Daoy (cell line): ENCODE measurements at regions not wholly inside any gene's neighbourhood (a gene's known extent, or its start where the extent isn't known, plus 50 kb on each side); places are given as distances from the start of the nearest gene placed in this dataset.
A peak's percentile ranks its signal among the peaks of the same experiment; 100 is the strongest.

Source experiments
- DNase-seq: peaks from one replicate; pipeline ENCODE4 v3.0.0-alpha.2; 2015; ENCODE audit warnings: low read depth

- DNase-seq = no peak
Observed at GRCh38 chr12:19710811-19711793, 271.8 kb downstream of the AEBP2 start.

DNA sequence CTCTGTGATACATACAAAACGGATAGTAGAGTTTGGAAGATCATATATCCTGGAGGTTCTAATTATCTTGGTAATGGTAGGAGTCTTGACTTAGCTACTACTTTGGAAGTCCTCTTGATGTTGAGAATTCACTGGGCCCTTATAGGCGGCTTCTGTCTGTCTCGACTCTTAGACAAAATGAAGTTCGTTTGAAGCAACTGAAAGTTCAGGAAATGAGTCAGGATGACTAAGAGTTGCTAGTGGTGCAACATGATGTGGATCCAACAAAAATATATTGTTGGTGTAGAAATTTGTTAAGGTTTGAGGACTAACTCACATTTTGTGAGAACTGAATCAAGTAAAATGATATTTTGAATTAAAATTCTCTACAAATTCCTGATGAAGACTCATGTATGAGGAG is 272.7 kb downstream of the AEBP2 start:
- peak; percentile 45 for DNase-seq

GRCh38 chr12:19718401-19718800 is 279.1 kb downstream of the AEBP2 start:
- DNase-seq = no peak

DNA sequence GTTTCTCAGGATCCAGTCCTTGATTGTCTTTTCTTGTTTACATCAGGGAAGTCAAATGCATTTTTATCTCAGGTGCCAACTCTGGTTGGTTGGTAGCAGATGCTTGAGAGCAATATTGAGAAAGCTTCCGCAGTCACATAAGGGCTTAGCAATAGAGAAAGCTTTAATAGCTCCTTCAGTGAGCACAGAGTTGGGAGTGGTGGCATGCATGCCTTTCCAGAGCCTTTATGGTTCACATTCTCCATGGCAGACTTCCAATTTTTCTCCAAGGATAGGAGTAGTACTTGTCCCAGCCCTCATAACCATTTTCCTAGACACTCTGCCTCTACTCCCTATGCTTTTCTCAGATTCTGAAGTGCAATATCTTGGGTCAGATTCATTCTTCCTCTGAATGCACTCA is 280.4 kb downstream of the AEBP2 start:
- DNase-seq = no peak

- DNase-seq = no peak
Observed at GRCh38 chr12:19726122-19726521, 286.8 kb downstream of the AEBP2 start.

GRCh38 chr12:19726592-19726991 is 287.3 kb downstream of the AEBP2 start:
- DNase-seq = no peak

DNA sequence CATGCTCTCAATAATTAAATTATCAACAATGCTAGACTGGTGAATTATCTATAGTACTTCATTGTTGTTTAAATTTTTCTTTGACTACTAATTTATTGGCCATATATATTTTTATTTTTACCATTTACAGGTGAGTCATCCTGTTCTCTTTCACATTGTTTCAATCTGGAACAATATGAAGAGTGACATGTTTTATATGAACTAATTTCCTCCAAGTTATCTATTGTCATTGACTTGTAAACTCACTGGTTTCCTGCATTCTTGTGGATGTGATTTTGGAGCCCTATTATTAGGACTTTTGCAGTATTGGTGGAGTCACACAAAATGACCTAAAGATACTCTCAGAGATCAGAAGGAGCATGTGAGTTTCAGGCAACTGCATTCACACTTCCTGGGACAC is 297.7 kb downstream of the AEBP2 start:
- no peak for DNase-seq

DNA sequence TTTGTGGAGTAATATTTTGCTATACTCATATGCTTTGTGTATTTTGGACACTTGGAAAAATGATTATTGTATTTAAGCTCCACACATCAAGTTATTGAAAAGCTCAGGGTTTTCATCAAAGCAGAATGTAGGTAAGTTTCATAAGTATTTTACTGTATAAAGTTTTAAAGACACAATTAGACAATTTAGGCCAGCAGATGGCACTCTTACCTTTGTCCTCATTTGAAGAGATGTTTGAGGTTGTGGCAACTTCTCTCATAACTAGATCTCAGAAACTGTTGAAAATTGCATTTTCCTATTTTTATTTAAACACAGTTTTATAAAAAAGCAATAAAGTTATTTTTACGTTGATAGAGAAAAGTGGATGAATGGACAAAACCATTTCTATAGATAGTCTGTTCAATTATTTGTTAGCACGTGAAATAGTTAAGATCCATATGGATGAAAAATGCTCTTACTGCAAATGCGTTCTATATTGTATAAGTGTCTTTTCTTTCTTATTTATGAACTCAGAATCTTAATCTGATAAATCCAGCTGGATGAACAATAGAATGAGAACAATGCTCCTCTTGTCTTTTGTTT is 300.0 kb downstream of the AEBP2 start:
- DNase-seq = peak; percentile 41

GRCh38 chr12:19740472-19741131 is 301.3 kb downstream of the AEBP2 start:
- no peak for DNase-seq

GRCh38 chr12:19741132-19741489 is 301.8 kb downstream of the AEBP2 start:
- DNase-seq = no peak

- peak; percentile 6 for DNase-seq
Observed at GRCh38 chr12:19744705-19745218, 305.5 kb downstream of the AEBP2 start.

DNA sequence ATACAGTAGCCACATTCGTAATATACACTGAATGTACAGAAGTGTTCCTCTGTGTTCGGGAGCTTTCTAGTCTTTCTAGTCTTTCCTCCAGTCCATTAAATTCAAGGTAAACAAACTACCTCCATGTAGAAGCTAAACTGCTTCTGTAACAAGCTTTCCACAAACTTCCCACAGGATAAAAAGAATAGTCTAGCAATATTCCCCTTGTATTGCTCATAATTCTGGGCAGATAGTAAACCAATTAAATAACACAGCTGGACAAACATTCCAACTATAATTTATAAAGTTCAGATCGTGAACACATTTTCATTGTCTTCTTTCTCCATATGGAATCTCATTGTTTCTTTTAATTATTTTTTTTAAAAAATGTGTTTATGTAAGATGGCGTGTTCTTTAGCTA is 307.2 kb downstream of the AEBP2 start:
- DNase-seq = no peak

GRCh38 chr12:19749906-19750574 is 310.7 kb downstream of the AEBP2 start:
- no peak for DNase-seq

- no peak for DNase-seq
Observed at GRCh38 chr12:19751078-19751477, 311.8 kb downstream of the AEBP2 start.

GRCh38 chr12:19752712-19753111 is 313.4 kb downstream of the AEBP2 start:
- DNase-seq = no peak

- no peak for DNase-seq
Observed at GRCh38 chr12:19755136-19755535, 315.8 kb downstream of the AEBP2 start.

DNA sequence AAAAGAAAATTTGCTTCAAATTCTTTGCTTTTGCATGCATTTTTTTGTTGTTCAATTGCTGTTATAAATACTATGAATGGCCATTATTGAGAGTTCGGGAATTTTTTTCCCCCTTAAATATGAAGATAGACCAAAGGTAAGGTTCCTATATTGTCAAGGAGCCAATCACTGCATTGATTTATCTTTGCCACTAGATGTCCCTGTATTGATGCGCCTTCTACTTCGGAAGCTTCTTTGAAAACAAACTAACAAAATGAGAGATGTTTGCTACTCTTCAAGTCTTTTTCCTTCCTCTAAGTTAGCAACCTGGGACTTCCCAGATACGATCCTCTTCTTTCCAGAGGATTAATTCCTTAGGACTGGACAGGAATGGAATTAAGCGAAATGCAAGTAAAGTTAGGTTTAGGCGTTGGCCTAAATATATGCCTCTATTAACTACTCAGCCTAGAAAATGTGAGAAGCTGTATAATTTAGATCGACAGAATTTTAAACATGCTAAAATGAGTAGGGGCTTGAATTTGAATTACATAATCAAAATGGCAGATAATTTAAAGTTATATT is 318.1 kb downstream of the AEBP2 start:
- peak; percentile 16 for DNase-seq

DNA sequence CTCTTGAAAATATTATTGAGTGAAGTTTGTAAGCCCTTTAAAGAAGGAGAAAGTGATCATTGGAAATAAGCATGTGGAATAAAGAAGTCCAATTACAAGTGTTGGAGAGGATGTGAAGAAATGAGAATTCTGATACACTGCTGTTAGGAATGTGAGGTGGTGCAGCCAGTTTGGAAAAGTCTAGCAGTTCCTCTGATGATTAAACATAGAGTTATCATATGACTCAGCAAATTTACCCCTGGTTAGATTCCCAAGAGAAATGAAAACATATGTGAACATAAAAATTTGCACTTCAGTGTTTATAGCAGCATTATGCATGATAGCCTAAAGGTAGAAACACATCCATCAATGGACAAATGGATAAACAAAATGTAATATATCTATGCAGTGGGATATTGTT is 319.9 kb downstream of the AEBP2 start:
- peak; percentile 35 for DNase-seq

DNA sequence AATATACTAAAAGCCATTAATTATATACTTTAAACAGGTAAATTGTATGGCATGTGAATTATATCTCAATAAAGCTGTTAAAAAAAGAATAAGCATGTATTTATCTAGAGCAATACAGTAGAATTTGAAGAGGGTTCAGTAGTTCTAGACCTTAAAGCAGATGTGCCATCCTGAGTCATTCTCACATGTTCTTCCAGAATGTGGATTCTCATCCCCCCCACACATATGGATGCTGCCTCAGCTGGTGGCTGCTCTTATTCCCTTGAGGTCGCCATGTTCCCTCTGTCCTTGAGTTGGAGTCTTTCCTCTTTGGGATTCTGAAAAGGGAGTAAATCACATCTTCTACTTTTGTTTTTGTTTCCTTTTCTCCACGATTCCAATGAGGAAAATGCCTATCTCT is 321.3 kb downstream of the AEBP2 start:
- DNase-seq = no peak

GRCh38 chr12:19761463-19761862 is 322.2 kb downstream of the AEBP2 start:
- DNase-seq = no peak

DNA sequence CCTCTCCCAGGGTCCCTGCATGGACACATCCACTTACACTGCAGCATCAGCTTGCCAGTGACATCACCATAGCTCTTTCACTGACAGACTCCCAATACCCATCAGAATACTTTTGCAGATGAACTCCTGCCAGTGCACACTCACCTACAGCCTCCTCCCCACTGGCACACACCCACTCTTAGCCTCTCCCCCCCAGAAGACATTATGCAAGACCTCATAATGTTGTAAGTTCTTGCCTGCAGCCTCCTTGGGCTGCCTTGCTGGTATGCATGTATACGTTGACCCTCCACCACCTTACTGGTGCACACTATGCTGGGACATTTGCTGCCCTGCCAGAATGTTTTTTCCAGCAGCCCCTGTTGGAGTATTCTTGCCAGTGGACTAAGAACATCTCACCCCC is 324.2 kb downstream of the AEBP2 start:
- DNase-seq = no peak

GRCh38 chr12:19764408-19764807 is 325.1 kb downstream of the AEBP2 start:
- no peak for DNase-seq
